ENCODE measurements at regions not wholly inside any gene's neighbourhood (a gene's known extent, or its start where the extent isn't known, plus 50 kb on each side); places are given as distances from the start of the nearest gene placed in this dataset.

DNA sequence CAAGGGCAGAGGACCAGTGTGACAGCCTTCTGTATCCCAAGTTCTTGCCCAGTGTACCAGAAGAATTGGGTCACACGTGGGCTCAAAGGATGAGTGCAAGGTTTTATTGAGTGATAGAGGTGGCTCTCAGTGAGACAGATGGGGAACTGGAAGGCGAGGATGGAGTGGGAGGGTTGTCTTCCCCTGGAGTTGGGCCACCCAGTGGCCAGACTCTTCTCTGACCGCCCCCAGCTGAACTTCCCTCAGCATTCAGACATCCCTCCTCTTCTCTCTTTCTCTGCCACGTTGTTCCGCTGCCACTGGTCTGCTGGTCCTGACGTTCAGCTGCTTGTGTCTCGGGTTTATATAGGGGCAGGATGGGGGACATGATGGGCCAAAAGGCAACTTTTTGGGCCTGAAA lies 150.1 kb upstream of the IVNS1ABP start:
- FAIRE-seq (no peak), DNase-seq (ENCODE audit: low read depth in 1 of 2, low spot score in 1 of 2) (no peak), ATAC-seq (no peak)
- Histone ChIP-seq H3K4me1 (peaks cover 8% of the 10 kb centered on the region; the same call in 2 of the 3 replicates), H3K4me3 (no peak overlapping the region), H3K9me3 (no peaks in the 10 kb centered on the region), H3K27ac (no peak overlapping the region), H3K4me2 (no peak overlapping the region)
- ChIA-PET CTCF (interaction anchor here (0.9 kb wide), 1 partner anchor 10 kb away, joined by 4 read pairs; no protein-coding TSS in a partner anchor), POLR2A (no interaction called here)
- no peak for TF ChIP-seq CBX8 (IDR thresholded peaks at IDR 0.05)
- TF ChIP-seq RARB (CRISPR knock-in tag; IDR thresholded peaks at IDR 0.05), result no peak
- TF ChIP-seq, protein P1, sequence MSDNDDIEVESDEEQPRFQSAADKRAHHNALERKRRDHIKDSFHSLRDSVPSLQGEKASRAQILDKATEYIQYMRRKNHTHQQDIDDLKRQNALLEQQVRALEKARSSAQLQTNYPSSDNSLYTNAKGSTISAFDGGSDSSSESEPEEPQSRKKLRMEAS (IDR thresholded peaks at IDR 0.05), result no peak
- TF ChIP-seq CHD2 (IDR thresholded peaks at IDR 0.05; ENCODE audit: low read length, partially characterized antibody), result no peak
- TF ChIP-seq RFX5 (IDR thresholded peaks at IDR 0.05), result no peak
- TF ChIP-seq HDAC2 (IDR thresholded peaks at IDR 0.05), result no peak
- TF ChIP-seq ZFP36 (IDR thresholded peaks at IDR 0.05; ENCODE audit: borderline replicate concordance, partially characterized antibody), result no peak
- TF ChIP-seq, protein P2, sequence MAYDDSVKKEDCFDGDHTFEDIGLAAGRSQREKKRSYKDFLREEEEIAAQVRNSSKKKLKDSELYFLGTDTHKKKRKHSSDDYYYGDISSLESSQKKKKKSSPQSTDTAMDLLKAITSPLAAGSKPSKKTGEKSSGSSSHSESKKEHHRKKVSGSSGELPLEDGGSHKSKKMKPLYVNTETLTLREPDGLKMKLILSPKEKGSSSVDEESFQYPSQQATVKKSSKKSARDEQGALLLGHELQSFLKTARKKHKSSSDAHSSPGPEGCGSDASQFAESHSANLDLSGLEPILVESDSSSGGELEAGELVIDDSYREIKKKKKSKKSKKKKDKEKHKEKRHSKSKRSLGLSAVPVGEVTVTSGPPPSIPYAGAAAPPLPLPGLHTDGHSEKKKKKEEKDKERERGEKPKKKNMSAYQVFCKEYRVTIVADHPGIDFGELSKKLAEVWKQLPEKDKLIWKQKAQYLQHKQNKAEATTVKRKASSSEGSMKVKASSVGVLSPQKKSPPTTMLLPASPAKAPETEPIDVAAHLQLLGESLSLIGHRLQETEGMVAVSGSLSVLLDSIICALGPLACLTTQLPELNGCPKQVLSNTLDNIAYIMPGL (CRISPR knock-in tag; IDR thresholded peaks at IDR 0.05; ENCODE audit: borderline replicate concordance), result no peak
- no peak for TF ChIP-seq ATOH8 (CRISPR knock-in tag; IDR thresholded peaks at IDR 0.05; ENCODE audit: low read depth)
- no peak for TF ChIP-seq POLR2AphosphoS2 (conservative IDR thresholded peaks at IDR 0.05; ENCODE audit: low read length)
- TF ChIP-seq FOXS1 (CRISPR knock-in tag; IDR thresholded peaks at IDR 0.05), result no peak
- 72% methylated on average over 7 of the region's 7 CpGs for WGBS (ENCODE audit: missing lambda C conversion rate)

DNA sequence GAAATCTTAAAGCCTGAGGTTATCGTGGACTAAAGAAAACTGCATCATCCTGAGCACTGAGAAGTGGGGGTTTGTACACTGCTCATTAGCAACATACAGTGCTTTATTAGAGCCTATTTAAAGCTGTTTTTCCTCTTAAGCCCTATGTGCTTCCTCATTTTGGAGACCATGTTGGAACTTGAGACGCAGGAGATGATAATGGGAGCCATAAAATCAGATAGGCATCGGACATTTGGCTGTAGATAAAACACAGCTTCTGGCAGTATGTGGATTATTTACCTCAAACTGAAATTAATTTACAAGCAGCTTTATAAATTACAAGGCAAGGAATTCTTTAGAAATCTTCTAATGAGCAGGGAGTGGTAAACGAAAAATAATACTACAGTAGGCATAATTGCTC lies 147.7 kb upstream of the IVNS1ABP start:
- POLR2A ChIA-PET, result no interaction called here
- 61% methylated on average over 4 of the region's 4 CpGs for WGBS (ENCODE audit: missing lambda C conversion rate)
- TF ChIP-seq PBX3 (IDR thresholded peaks at IDR 0.05), result no peak
- TF ChIP-seq CBX8 (IDR thresholded peaks at IDR 0.05), result no peak
- TF ChIP-seq ZC3H11A (IDR thresholded peaks at IDR 0.05), result no peak
- TF ChIP-seq ELK1 (IDR thresholded peaks at IDR 0.05; ENCODE audit: low read depth, low read length), result no peak
- TF ChIP-seq RARB (CRISPR knock-in tag; IDR thresholded peaks at IDR 0.05), result no peak

DNA sequence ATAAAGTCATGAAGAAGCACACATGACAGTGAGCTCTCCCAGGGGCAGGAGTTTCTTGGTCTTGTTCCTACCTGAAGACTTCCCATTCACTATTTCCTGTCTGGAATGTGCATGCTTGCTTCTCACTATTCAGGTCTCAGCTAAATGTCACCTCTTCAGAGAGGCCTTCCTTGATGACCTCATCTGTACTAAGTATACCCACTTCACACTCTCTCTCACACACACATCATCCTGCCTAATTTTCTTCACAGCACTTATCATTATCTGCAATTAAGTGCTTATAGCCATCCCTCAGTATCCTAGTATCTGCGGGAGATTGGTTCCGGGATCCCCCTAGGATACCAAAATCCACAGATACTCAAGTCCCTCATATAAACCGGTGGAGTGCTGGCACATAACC lies 146.4 kb upstream of the IVNS1ABP start:
- FAIRE-seq (no peak), ATAC-seq (no peak), DNase-seq (ENCODE audit: low read depth in 1 of 2, low spot score in 1 of 2) (no peak)
- Histone ChIP-seq H3K27ac (peak overlapping the region in 1 of 2 experiments; percentile 21; a peak in 1 of 6 replicates), H3K4me1 (peaks cover 6% of the 10 kb centered on the region; the same call in 1 of the 3 replicates), H3K9me3 (no peaks in the 10 kb centered on the region), H3K4me3 (no peak overlapping the region), H3K4me2 (no peak overlapping the region)
- 69% methylated on average over 3 of the region's 3 CpGs for WGBS (ENCODE audit: missing lambda C conversion rate)
- TF ChIP-seq RFX5 (IDR thresholded peaks at IDR 0.05), result no peak
- POLR2A ChIA-PET, result no interaction called here
- CTCF ChIA-PET, result interaction anchor here (1.5 kb wide), 1 partner anchor 11 kb away, joined by 3 read pairs; no protein-coding TSS in a partner anchor

More for the DNA sequence above, 147.7 kb upstream of the IVNS1ABP start:
- Histone ChIP-seq H3K4me1 (peaks cover 6% of the 10 kb centered on the region; the same call in 1 of the 3 replicates), H3K4me2 (no peak overlapping the region), H3K9me3 (no peaks in the 10 kb centered on the region), H3K27ac (no peak overlapping the region), H3K4me3 (no peak overlapping the region)
- FAIRE-seq (no peak), DNase-seq (ENCODE audit: low read depth in 1 of 2, low spot score in 1 of 2) (no peak), ATAC-seq (no peak)
- CTCF ChIA-PET, result no interaction called here

DNA sequence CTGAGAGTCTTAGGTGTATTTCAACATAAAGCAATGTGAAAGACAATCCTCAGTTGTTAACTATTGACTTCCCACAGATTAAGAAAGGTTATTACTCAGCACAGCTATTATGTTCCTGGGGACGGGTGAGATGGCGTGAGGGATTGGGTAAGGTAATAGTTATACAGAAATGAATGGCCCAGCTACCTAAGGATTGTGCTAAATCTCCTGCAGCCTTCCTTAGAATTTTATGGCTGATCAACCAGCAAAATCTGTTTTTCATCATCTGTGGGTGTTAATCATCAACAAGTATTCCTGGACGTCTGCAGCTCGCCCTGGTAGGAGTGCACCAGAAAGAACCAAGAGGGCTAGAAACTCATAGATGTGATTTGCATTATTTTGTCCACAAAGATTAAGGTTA lies 146.0 kb upstream of the IVNS1ABP start:
- POLR2A ChIA-PET, result no interaction called here
- DNase-seq (ENCODE audit: low read depth in 1 of 2, low spot score in 1 of 2) (no peak), FAIRE-seq (no peak), ATAC-seq (no peak)
- H3K9me3 ChIP-seq, result no peaks in the 10 kb centered on the region
- 78% methylated on average over 4 of the region's 4 CpGs for WGBS (ENCODE audit: missing lambda C conversion rate)
- H3K4me1 ChIP-seq, result peaks cover 6% of the 10 kb centered on the region; the same call in 1 of the 3 replicates
- H3K4me3 ChIP-seq, result no peak overlapping the region
- 0 out of 3 replicates have a peak overlapping the region, but pooled peaks have one; percentile 3 for H3K4me2 ChIP-seq
- H3K27ac ChIP-seq, result peak overlapping the region in 1 of 2 experiments; percentile 21; a peak in 1 of 6 replicates
- CTCF ChIA-PET, result interaction anchor here (1.5 kb wide), 1 partner anchor 11 kb away, joined by 3 read pairs; no protein-coding TSS in a partner anchor
- TF ChIP-seq ZFP36 (IDR thresholded peaks at IDR 0.05; ENCODE audit: borderline replicate concordance, partially characterized antibody) (no peak), HOXB13 (CRISPR knock-in tag; IDR thresholded peaks at IDR 0.05; ENCODE audit: low read depth) (no peak), RARB (CRISPR knock-in tag; IDR thresholded peaks at IDR 0.05) (no peak), ZC3H11A (IDR thresholded peaks at IDR 0.05) (no peak), CBX8 (IDR thresholded peaks at IDR 0.05) (no peak), ZSCAN20 (CRISPR knock-in tag; IDR thresholded peaks at IDR 0.05) (no peak), EHMT2 (IDR thresholded peaks at IDR 0.05; ENCODE audit: low read depth) (no peak), MAFK (IDR thresholded peaks at IDR 0.05; ENCODE audit: partially characterized antibody) (no peak)
- TF ChIP-seq, protein P3, sequence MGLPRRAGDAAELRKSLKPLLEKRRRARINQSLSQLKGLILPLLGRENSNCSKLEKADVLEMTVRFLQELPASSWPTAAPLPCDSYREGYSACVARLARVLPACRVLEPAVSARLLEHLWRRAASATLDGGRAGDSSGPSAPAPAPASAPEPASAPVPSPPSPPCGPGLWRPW (IDR thresholded peaks at IDR 0.05), result no peak
- TF ChIP-seq, protein P4, sequence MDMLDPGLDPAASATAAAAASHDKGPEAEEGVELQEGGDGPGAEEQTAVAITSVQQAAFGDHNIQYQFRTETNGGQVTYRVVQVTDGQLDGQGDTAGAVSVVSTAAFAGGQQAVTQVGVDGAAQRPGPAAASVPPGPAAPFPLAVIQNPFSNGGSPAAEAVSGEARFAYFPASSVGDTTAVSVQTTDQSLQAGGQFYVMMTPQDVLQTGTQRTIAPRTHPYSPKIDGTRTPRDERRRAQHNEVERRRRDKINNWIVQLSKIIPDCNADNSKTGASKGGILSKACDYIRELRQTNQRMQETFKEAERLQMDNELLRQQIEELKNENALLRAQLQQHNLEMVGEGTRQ (IDR thresholded peaks at IDR 0.05), result no peak
